GM21825 (cell line): ENCODE measurements at regions not wholly inside any gene's neighbourhood (a gene's known extent, or its start where the extent isn't known, plus 50 kb on each side); places are given as distances from the start of the nearest gene placed in this dataset.

Source experiments
- ATAC-seq: cut with Tn5 transposase; IDR thresholded peaks from one replicate; pipeline ENCODE4 v1.9.1; 2021; ENCODE audit warnings: mild to moderate bottlenecking, moderate library complexity; ENCODE audit not compliant: unreplicated experiment

DNA sequence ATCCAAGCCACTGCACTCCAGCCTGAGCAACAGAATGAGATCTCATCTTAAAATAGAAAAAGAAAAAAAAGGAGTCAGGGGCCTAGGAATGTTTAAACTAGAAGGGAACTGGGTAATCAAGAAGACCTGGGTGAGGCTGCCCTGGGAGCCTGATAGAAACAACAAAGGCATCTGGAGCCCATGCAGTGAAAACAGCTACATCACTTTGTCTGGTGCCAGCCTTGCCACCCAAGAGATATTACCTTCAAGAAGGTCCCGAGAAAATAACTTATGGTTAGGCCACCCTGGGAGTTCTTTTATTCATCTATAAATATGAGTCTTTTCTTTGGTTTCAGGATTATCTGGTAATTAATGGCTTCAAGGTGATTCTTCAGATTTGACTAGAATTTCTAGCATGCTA lies 412.1 kb downstream of the METTL15 start:
- no peak for ATAC-seq

DNA sequence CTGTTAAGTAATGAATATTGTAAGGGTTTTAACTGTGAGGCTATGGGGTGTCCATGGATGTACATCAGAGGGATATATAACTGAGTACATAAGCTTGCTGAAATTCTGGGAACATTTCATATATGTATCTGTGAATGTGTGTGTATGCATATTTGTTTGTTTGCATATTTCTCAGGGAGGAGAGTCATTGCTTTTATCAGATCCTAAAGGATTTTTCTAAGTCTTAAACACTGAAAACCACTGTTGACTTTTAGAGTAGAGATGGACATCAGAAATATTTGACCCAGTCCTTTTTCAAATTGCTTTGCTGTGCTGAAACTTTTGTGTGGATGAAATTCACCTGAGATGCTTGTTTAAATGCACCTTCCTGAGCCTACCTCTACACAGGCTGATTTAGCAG lies 410.6 kb downstream of the METTL15 start:
- ATAC-seq, result no peak

DNA sequence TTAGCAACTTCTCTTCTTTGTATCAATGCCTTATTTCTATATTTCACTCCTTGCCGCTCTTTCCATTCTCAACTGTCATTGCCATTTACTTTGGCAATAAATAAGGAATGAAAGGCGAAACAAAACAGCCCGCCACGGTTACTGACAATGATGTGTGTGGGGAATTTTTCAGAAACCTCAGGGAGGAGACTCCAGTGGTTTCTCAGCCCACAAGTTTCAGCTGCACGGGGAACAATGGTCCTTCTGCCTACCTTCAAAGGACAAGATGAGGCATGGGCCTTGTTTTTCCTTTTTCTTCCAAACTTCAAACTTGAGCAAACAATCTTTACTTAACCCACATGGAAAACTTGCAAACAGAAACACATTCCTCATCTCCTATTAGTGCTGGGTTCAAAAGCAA lies 409.4 kb downstream of the METTL15 start:
- ATAC-seq, result no peak

DNA sequence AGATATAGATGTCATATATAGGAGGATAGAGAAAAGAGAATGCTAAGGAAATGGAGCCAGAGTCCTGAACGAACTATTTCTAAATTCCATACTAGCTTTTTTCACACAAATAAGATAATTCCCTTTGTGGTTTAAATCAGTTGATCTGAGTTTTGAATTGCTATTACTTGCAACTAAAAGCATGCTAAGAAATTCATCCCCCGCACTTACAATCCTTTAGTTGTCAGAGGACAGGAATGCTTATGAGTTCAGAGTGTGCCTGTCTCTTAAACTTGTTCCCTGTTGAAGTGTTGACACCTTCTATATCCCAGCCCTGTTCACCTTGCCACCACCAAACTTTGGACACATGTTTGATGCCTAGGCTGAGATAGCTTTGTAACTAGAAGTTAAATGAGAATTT lies 406.2 kb downstream of the METTL15 start:
- no peak for ATAC-seq

DNA sequence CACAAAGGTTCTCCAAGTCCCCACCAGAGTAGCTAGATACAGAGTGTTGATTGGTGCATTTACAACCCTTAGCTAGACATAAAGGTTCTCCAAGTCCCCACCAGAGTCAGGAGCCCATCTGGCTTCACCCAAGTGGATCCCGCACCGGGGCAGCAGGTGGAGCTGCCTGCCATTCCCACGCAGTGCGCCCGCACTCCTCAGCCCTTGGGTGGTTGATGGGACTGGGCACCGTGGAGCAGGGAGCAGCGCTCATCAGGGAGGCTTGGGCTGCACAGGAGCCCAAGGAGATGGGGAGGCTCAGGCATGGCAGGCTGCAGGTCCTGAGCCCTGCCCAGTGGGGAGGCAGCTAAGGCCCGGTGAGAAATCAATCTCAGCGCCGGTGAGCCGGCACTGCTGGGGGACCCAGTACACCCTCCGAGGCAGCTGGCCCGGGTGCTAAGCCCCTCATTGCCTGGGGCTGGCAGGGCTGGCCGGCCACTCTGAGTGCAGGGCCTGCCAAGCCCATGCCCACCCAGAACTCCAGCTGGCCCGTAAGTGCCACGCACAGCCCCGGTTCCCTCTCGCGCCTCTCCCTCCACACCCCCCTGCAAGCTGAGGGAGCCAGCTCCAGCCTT lies 404.1 kb downstream of the METTL15 start:
- ATAC-seq, result no peak

DNA sequence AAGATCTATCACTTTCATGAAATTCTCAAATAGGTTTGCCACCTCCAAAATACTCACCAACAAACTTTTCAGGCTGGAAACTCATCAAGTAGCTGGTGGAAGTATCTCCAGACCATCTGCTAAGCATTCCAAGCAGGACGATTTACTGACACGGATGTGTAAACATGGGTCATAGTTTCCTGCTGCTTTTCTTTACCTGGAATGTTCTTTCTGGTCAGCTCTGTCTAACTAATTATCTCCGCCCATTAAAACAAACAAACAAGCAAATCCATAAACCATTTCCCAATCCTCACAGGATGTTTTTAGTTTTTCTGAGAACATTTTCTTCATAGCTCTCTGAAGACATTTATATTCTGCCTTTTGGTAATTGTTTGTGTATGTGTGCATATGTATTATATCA lies 397.0 kb downstream of the METTL15 start:
- no peak for ATAC-seq

DNA sequence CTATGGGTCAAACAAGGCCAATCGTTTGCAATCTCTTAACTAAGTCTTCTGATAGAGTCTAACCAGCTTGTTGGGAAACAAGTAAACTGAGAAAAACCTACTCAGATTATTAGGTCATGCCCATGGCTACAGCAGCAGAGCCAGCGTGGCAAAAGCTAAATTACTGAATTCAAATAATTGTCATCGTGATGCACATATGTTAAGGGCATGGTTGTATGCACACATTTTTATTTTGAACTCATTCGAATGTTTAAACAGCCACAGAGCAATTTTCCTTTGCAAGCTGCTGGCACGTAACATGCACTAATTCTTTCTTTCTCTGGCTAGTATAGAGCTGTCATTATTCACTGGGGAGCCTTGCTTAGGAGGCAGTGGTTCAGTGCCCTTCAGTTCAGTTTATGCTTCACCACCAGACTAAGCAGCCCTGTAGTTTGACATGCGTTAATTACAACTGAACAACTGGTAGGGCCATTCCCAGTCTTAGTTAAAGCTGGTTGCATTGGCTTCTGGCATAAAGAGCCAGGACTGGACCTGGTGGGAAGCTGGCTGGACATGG lies 396.4 kb downstream of the METTL15 start:
- no peak for ATAC-seq

DNA sequence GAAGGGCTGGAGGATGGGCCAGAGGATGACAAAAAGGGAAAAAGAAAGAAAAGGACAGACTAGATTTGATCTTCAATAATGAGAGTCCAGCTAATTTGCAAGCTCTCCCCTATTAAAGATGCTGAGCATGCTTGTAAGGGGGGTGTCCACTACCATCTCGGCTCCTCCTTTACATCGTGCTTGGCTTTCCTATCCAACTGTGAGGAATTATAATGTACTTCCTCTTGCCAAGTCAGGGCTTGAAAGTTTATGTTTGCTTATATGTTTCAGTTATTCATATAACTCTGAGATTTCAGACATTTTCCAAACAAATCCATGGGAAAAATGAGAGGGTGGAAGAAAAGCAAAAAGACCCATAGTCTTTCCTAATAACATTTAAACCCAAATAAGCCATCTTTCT lies 387.1 kb downstream of the METTL15 start:
- ATAC-seq, result no peak

DNA sequence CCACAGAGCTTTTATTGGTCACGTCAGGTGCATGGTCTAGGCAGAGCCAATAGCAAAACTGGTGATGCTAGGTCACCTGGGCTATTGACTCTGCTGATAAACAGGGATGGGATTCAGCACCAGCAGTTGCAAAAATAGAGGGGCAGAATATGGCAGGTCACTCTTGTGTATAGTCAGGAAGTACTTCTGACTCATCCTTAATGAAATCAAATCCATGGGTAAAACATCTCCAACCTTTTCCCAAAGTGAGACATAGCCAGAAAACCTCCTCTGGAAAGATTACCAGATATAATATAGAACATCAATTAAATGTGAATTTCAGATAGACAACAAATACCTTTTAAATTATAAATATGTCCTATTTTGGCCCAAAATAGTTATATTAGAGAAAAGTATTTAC lies 383.2 kb downstream of the METTL15 start:
- no peak for ATAC-seq

DNA sequence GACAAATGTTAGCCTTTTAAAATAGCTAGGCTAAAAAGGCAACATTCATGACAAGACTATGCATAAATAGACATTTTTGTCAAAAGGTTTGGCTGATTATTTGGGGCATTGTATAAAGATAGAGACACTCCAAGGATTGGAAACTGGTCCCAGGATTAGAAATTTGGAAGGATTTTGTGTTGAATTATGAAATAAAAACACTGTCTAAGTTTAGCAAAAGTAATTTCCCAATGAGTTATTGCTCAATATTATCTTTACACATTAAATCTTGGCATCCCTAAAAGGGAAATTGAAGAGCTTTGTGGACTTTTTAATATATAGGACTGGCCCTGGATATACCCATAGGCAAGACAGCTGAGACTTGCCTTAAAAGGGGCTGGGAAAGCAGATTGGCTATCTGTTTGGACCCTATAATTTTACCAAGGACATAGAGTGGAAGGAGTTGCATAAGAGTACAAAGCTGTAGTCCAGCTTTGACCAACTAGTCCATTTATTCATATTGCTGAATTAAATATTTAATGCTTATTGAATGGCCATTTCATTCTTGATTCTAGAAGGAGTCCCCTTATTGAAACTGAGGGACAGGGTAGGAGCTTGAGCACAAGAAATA lies 382.7 kb downstream of the METTL15 start:
- ATAC-seq, result no peak

DNA sequence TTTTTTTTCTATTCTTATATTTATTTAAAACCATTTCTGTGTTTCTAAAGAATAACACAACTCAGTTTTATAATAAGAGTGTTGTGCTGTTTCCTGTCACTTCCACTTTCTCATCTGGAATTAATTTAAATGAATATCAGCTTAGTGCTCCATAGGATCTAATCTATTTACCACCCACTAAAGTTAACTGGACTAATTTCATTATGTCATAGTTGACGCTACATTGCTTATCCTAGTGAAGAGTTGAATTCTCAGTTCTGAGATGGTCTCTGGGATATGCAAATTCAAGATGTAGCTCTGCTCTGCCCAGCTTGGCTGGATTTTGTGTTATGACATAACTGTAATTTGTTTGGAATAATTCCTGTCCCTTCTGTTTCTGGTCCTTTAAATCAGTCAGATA lies 380.1 kb downstream of the METTL15 start:
- no peak for ATAC-seq

DNA sequence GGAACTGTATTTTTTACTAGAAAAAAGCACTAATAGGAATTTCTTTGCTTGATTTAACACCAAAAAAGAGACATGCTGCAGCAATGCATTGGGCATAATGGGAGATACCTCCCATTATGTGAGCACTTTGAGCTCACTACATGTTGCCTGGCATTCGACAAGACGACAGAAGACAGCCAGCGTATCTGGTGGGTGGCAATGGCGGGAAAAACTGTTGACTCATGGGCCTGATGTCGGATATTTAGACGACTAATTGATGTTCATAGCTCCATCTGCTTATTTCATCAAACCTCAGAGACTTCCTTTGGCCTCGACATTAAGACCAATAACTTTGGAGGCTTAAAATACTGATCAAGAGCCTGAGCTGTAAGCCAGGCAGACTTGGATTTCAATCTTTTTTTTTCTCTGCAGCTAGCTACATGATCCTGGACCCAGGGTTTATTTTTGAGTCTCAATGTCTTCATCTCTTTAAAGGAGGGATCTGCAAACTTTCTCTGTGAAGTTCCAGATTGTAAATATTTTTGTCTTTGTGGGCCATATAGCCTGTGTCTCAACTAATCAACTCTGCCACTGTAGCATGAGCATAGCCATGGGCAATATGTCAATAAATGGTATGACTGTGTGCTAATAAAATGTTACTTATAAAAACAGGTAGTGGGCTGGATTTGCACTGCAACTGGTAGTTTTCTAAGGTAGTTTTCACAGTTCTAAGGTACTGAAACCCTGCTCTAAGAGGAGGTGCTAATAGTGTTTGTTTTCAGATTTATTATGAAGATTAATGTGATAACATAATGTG lies 375.1 kb downstream of the METTL15 start:
- no peak for ATAC-seq

DNA sequence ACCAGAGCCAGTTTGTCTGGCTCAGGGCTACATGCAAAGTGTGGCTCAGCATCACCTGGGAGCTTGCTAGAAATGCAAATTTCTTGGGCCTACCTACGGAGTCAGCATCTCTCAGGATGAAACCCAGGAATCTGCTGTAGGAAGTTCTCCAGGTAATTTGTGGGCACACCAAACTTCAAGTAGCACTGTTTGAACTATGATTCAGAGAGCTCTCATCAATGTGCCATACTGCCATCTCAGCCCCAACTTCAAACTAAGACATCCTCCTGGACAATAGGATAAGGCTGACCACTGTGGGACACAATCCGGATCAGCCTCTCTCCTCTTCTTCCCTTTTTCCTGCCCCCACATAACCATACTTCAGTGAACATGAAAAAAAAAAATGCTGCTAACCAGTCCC lies 374.5 kb downstream of the METTL15 start:
- no peak for ATAC-seq

DNA sequence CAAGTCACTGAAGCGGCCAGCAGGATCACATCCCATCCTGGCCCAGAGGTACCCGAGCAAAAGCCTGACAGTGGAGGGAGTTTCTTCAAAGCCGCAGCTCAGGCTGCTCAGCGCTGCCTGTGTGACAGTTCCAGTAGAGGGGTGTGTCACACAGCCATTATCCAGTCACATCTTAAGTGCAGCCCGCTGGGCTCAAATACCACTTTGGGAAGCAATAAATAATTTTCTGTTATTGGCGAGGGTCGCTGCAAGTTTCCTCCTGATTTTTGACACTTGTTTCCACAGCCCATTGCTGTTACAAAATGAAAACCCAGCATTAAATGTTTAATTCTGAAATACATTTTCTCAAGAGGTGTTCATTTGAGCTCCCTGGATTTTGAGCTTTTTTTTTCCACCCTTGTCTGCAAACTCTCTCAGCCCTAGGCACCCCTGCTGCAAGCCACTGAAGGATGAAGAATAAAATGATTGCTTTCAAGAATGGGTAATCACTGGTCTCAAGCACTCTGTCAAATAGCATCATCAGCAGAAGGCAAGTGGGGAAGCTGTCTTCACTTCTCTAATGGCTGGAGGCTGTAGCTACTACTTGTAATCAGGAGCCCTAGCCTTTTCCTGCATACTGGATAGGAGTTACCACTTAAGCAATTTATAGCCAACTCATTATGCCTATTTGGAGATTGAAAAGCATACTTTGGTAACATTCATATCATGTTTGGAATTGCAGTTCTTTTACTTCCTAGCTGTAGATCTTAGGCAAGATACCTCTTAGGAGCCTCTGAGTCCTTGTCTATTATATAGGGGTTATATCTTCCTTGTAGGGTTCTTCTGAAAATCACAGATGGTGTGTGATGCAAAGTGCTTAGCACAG lies 373.7 kb downstream of the METTL15 start:
- ATAC-seq, result no peak

DNA sequence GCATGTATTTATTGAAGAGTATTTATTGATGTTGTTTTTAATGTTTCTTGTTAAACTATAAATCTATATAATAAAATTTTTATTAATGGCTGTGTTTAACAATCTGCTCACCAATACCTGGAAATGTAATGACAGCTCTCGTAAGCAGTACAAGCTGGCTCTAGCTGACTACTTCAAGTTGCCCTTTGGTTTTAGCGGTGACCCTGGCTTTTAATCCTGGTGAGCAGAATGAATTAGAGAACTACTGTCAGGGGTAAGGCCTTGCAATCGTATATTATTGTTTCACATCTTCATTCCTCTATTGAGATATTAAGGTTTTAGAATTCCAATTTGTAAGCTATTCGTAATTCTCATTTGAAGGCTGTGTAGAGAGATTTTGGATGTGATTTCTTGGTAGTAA lies 372.2 kb downstream of the METTL15 start:
- ATAC-seq, result no peak

DNA sequence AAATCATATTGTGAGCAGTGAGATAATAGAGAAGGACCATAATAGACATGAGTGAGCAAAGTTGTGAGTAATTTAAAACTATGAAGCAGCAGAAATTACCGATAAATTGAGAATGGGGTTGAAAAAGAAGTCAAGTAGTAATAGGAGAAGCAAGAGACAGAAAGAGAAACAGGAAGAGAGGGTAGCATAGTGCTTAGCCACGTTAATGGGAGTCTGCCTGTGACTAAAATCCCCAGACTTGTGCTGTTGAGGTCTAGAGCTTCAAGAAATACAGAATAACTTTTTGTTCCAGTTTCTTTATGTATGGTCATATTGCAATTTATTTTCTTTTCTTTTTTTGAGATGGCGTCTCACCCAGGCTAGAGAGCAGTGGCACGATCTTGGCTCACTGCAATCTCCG lies 368.7 kb downstream of the METTL15 start:
- no peak for ATAC-seq

DNA sequence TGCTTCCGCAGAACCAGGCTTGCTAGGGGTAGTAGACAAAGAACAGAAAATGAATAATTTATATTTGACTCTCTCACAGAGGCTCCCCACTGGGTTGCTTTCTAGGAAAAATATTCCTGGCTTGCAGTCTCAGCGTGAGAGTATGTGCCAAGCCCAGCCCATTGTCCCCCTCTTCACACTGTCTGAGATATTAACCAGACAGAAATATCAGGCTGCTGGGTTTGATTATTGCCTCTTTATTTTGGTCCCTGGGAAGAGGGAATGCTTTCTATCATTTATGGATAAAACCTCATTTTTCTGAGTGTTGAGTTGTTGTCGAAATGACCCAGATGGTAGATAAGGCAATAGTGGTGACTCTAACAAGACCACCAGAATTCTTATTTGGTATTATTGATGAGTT lies 367.9 kb downstream of the METTL15 start:
- no peak for ATAC-seq

DNA sequence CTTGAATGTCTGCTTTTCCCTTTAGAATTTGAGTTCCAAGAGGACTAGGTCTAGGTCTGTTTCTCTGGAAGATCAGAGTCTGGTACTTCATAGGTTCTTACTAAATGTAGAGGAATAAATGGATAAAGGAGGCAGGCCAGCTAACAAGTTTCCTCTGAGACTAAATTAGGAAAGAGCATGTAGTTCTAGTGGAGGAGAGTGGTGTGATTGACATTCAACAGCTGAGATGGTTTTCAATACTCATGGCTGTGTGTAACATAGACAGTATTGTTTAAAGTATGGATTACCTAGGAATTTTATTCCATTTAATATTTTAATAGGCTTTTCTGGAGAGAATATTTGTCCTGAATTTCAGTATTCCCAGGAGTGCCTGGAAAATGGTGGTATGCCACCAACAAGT lies 364.7 kb downstream of the METTL15 start:
- ATAC-seq, result no peak

DNA sequence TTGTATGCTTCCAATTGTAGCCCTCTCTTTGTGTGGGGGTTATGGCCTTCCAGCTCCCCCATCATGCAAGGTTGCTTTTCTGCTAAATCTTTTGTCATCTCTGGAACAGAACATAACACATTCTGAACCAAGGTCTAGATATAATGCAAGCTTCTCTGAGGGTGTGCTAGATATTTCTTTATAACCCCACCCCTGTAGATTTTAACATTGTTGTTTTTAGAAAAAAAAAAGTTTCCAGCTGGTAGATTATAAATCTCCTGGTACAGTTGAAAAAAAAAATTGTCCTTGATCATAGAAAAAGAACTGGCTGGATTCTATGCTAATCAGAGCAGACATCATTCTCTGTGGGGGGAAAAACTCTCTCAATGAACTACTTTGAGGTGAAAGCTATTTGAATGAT lies 363.3 kb downstream of the METTL15 start:
- no peak for ATAC-seq

DNA sequence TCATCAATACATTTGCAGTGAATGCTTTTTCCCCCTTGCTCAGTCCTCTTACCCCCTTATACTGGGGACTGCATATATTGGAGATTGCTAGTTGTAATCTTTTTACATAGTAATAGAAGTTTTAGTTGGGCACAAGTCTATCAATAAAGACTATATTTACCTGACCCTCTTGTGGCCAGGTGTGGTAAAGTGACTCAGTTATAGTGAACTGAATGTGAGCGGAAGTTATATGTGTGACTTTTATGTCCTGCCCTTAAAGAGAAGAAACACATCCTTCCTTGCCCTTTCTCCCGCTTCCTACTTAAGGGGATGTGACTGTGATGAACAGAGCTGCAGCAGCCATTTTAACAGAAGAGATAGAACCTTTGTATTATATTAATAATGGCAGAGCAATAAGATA lies 362.0 kb downstream of the METTL15 start:
- no peak for ATAC-seq

DNA sequence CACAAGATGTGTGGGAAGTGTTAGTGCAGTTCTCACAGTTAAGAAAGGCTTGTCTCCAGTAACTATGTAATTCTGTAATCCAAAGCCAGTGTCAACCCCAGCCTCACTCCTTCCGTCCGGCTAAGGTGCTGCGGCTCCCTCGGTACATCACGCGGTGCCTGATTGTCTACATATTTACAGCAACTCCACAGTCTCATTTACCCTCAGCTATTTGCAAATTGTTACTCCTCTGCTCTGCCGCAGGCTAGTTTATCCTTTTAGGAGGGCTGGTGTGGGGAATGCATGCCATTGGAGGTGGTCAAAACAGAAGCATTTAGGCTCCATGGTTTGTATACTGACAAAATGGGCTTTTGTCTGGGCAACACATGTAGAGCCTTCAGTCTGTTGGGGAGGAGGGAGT lies 358.3 kb downstream of the METTL15 start:
- no peak for ATAC-seq
